HepG2 (cell line): ENCODE measurements at regions not wholly inside any gene's neighbourhood (a gene's known extent, or its start where the extent isn't known, plus 50 kb on each side); places are given as distances from the start of the nearest gene placed in this dataset.

ENCODE experiments used
- ETV6 ChIP-seq: sonication (generic); formaldehyde crosslinking; conservative IDR thresholded peaks from 2 replicates; pipeline ENCODE4 v1.4.0; 2020; ENCODE audit warnings: missing genetic modification reagents
- MTF2 ChIP-seq: sonication (generic); formaldehyde crosslinking; IDR thresholded peaks from 2 replicates; pipeline ENCODE4 v1.5.0; 2020; ENCODE audit warnings: missing genetic modification reagents, borderline replicate concordance
- ZFP62 ChIP-seq: sonication (generic); formaldehyde crosslinking; IDR thresholded peaks from 2 replicates; pipeline ENCODE4 v1.4.0; 2020; ENCODE audit warnings: missing genetic modification reagents
- ZNF3 ChIP-seq: IDR thresholded peaks from 2 replicates; pipeline ENCODE4 v1.7.0; 2017; ENCODE audit warnings: inconsistent platforms
- TF ChIP-seq, protein P1 (sequence below): sonication (generic); formaldehyde crosslinking; IDR thresholded peaks from 2 replicates; pipeline ENCODE4 v1.4.0; 2020; ENCODE audit warnings: missing genetic modification reagents, borderline replicate concordance
- TF ChIP-seq, protein P2 (sequence below): IDR thresholded peaks from 2 replicates; pipeline ENCODE4 v1.6.1; 2012; ENCODE audit warnings: low read length, improper control_type of control experiment
- TF ChIP-seq, protein P3 (sequence below): sonication (generic); formaldehyde crosslinking; IDR thresholded peaks from 2 replicates; pipeline ENCODE4 v1.4.0; 2020; ENCODE audit warnings: missing genetic modification reagents

DNA sequence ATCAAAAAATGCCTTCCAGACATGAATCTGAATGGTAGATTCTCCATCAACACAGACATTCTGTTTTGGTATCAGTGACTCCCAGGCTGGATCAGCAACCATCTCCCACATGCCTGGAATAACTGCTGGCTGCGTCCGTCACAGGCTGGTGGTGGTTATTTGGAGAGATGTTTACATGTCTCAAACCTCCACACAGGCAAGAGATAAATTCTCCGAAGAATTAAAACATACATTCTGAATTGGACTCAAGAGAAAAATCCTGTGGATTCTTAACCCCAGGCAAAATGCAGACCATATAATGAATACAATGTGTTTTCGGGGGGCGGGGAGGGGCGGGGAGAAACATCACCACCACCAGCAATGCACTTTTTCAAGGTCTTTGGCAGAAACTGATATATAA, 108.2 kb downstream of the THBS2 start (continued):
- TF ChIP-seq, protein P1, sequence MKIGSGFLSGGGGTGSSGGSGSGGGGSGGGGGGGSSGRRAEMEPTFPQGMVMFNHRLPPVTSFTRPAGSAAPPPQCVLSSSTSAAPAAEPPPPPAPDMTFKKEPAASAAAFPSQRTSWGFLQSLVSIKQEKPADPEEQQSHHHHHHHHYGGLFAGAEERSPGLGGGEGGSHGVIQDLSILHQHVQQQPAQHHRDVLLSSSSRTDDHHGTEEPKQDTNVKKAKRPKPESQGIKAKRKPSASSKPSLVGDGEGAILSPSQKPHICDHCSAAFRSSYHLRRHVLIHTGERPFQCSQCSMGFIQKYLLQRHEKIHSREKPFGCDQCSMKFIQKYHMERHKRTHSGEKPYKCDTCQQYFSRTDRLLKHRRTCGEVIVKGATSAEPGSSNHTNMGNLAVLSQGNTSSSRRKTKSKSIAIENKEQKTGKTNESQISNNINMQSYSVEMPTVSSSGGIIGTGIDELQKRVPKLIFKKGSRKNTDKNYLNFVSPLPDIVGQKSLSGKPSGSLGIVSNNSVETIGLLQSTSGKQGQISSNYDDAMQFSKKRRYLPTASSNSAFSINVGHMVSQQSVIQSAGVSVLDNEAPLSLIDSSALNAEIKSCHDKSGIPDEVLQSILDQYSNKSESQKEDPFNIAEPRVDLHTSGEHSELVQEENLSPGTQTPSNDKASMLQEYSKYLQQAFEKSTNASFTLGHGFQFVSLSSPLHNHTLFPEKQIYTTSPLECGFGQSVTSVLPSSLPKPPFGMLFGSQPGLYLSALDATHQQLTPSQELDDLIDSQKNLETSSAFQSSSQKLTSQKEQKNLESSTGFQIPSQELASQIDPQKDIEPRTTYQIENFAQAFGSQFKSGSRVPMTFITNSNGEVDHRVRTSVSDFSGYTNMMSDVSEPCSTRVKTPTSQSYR (CRISPR knock-in tag) = no peak
- TF ChIP-seq, protein P2, sequence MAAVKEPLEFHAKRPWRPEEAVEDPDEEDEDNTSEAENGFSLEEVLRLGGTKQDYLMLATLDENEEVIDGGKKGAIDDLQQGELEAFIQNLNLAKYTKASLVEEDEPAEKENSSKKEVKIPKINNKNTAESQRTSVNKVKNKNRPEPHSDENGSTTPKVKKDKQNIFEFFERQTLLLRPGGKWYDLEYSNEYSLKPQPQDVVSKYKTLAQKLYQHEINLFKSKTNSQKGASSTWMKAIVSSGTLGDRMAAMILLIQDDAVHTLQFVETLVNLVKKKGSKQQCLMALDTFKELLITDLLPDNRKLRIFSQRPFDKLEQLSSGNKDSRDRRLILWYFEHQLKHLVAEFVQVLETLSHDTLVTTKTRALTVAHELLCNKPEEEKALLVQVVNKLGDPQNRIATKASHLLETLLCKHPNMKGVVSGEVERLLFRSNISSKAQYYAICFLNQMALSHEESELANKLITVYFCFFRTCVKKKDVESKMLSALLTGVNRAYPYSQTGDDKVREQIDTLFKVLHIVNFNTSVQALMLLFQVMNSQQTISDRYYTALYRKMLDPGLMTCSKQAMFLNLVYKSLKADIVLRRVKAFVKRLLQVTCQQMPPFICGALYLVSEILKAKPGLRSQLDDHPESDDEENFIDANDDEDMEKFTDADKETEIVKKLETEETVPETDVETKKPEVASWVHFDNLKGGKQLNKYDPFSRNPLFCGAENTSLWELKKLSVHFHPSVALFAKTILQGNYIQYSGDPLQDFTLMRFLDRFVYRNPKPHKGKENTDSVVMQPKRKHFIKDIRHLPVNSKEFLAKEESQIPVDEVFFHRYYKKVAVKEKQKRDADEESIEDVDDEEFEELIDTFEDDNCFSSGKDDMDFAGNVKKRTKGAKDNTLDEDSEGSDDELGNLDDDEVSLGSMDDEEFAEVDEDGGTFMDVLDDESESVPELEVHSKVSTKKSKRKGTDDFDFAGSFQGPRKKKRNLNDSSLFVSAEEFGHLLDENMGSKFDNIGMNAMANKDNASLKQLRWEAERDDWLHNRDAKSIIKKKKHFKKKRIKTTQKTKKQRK = no peak
- TF ChIP-seq MTF2 (no peak), ZFP62 (CRISPR knock-in tag) (no peak), ETV6 (CRISPR knock-in tag) (no peak), ZNF3 (CRISPR knock-in tag) (no peak)
- TF ChIP-seq, protein P3, sequence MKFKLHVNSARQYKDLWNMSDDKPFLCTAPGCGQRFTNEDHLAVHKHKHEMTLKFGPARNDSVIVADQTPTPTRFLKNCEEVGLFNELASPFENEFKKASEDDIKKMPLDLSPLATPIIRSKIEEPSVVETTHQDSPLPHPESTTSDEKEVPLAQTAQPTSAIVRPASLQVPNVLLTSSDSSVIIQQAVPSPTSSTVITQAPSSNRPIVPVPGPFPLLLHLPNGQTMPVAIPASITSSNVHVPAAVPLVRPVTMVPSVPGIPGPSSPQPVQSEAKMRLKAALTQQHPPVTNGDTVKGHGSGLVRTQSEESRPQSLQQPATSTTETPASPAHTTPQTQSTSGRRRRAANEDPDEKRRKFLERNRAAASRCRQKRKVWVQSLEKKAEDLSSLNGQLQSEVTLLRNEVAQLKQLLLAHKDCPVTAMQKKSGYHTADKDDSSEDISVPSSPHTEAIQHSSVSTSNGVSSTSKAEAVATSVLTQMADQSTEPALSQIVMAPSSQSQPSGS = no peak
